A673 (cell line): ENCODE measurements at regions not wholly inside any gene's neighbourhood (a gene's known extent, or its start where the extent isn't known, plus 50 kb on each side); places are given as distances from the start of the nearest gene placed in this dataset.

Experiments
- EZH2 ChIP-seq: fragments of 200-600 bp; sonication (generic); IDR thresholded peaks from 2 replicates; pipeline ENCODE4 v1.6.1; 2017; ENCODE audit warnings: borderline replicate concordance, low read depth, mild to moderate bottlenecking, mixed read lengths, antibody characterized with exemption, low read length; ENCODE audit not compliant: poor library complexity, severe bottlenecking
- TF ChIP-seq, protein P1 (sequence below): fragments of 300-800, 200-600 bp; sonication (generic); conservative IDR thresholded peaks from 2 replicates; pipeline ENCODE4 v1.5.1; 2017; ENCODE audit warnings: low read depth, mild to moderate bottlenecking, antibody characterized with exemption, low read length, moderate library complexity, mixed read lengths

DNA sequence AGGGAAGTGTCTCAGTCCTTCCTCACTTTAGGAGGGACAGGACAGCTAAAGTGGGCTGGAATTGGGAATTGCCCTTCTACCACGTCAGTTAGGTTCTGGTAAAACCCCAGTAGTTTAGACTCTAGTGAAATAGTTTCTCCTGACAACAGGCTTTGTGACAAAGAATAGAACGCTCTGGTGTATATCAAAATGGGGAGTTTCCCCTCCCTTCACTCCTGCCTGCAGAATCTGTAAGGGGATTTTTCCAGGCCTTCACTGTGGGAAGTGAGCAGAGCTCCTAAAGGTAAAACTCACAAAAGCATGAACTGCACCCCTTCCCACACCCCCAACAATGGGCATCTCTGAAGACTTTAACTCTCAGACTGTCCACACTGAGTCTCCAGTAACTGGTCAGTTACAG is 460.9 kb upstream of the LRRC4C start:
- TF ChIP-seq, protein P1, sequence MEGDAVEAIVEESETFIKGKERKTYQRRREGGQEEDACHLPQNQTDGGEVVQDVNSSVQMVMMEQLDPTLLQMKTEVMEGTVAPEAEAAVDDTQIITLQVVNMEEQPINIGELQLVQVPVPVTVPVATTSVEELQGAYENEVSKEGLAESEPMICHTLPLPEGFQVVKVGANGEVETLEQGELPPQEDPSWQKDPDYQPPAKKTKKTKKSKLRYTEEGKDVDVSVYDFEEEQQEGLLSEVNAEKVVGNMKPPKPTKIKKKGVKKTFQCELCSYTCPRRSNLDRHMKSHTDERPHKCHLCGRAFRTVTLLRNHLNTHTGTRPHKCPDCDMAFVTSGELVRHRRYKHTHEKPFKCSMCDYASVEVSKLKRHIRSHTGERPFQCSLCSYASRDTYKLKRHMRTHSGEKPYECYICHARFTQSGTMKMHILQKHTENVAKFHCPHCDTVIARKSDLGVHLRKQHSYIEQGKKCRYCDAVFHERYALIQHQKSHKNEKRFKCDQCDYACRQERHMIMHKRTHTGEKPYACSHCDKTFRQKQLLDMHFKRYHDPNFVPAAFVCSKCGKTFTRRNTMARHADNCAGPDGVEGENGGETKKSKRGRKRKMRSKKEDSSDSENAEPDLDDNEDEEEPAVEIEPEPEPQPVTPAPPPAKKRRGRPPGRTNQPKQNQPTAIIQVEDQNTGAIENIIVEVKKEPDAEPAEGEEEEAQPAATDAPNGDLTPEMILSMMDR, result no peak
- no peak for TF ChIP-seq EZH2
